ENCODE measurements at regions not wholly inside any gene's neighbourhood (a gene's known extent, or its start where the extent isn't known, plus 50 kb on each side); places are given as distances from the start of the nearest gene placed in this dataset.

- FAIRE-seq (no peak), DNase-seq (peak in 1 of 5 donors; percentile 19)
- Histone ChIP-seq H3K27me3 (ENCODE audit: control insufficient read depth, insufficient read depth, low read length) (no peaks in the 10 kb centered on the region), H3K27ac (ENCODE audit: low read depth in 2 of 2, low read length in 2 of 2) (no peak overlapping the region), H3K9ac (ENCODE audit: low read length in 3 of 3) (no peak overlapping the region), H3K9me3 (ENCODE audit: control insufficient read depth in 2 of 3, insufficient read depth in 1 of 3, low read length in 3 of 3) (no peaks in the 10 kb centered on the region), H3K4me3 (ENCODE audit: low read length in 3 of 3) (no peak overlapping the region), H3K36me3 (ENCODE audit: control insufficient read depth in 2 of 3, insufficient read depth in 3 of 3, low read length in 3 of 3) (no peaks in the 10 kb centered on the region), H3K4me1 (ENCODE audit: control insufficient read depth in 2 of 3, insufficient read depth in 2 of 3, low read depth in 1 of 3, low read length in 3 of 3) (no peaks in the 10 kb centered on the region)
- TF ChIP-seq CTCF (IDR thresholded peaks at IDR 0.05; ENCODE audit: borderline replicate concordance, extremely low read depth, insufficient read depth), result no peak
- intact Hi-C loops (cut with DNase I), result no loop called here
Measured at GRCh38 chr4:134309715-134310114, 108.1 kb upstream of the PABPC4L start.

- Histone ChIP-seq H3K27me3 (ENCODE audit: control insufficient read depth, insufficient read depth, low read length) (no peaks in the 10 kb centered on the region), H3K27ac (ENCODE audit: low read depth in 2 of 2, low read length in 2 of 2) (no peak overlapping the region), H3K4me3 (ENCODE audit: low read length in 3 of 3) (no peak overlapping the region), H3K9ac (ENCODE audit: low read length in 3 of 3) (no peak overlapping the region), H3K36me3 (ENCODE audit: control insufficient read depth in 2 of 3, insufficient read depth in 3 of 3, low read length in 3 of 3) (no peaks in the 10 kb centered on the region), H3K9me3 (ENCODE audit: control insufficient read depth in 2 of 3, insufficient read depth in 1 of 3, low read length in 3 of 3) (no peaks in the 10 kb centered on the region), H3K4me1 (ENCODE audit: control insufficient read depth in 2 of 3, insufficient read depth in 2 of 3, low read depth in 1 of 3, low read length in 3 of 3) (no peaks in the 10 kb centered on the region)
- FAIRE-seq (no peak), DNase-seq (peak in 1 of 5 donors; percentile 18)
- intact Hi-C loops (cut with DNase I), result no loop called here
- no peak for TF ChIP-seq CTCF (IDR thresholded peaks at IDR 0.05; ENCODE audit: borderline replicate concordance, extremely low read depth, insufficient read depth)
Measured at GRCh38 chr4:134308910-134309309, 107.3 kb upstream of the PABPC4L start.

- Histone ChIP-seq H3K9ac (ENCODE audit: low read length in 3 of 3) (no peak overlapping the region), H3K9me3 (ENCODE audit: control insufficient read depth in 2 of 3, insufficient read depth in 1 of 3, low read length in 3 of 3) (peaks cover 0 to 7% (median 0%) of the 10 kb centered on the region in 3 donors), H3K36me3 (ENCODE audit: control insufficient read depth in 2 of 3, insufficient read depth in 3 of 3, low read length in 3 of 3) (no peaks in the 10 kb centered on the region), H3K27ac (ENCODE audit: low read depth in 2 of 2, low read length in 2 of 2) (no peak overlapping the region), H3K4me3 (ENCODE audit: low read length in 3 of 3) (no peak overlapping the region), H3K4me1 (ENCODE audit: control insufficient read depth in 2 of 3, insufficient read depth in 2 of 3, low read depth in 1 of 3, low read length in 3 of 3) (no peaks in the 10 kb centered on the region), H3K27me3 (ENCODE audit: control insufficient read depth, insufficient read depth, low read length) (no peaks in the 10 kb centered on the region)
- DNase-seq (no peak), FAIRE-seq (no peak)
- intact Hi-C loops (cut with DNase I), result no loop called here
- TF ChIP-seq CTCF (IDR thresholded peaks at IDR 0.05; ENCODE audit: borderline replicate concordance, extremely low read depth, insufficient read depth), result no peak
Measured at GRCh38 chr4:134298313-134298712, 96.7 kb upstream of the PABPC4L start.

GRCh38 chr4:134297765-134298164 lies 96.2 kb upstream of the PABPC4L start:
- no peaks in the 10 kb centered on the region for H3K36me3 ChIP-seq (ENCODE audit: control insufficient read depth in 2 of 3, insufficient read depth in 3 of 3, low read length in 3 of 3)
- peaks cover 0 to 7% (median 0%) of the 10 kb centered on the region in 3 donors for H3K9me3 ChIP-seq (ENCODE audit: control insufficient read depth in 2 of 3, insufficient read depth in 1 of 3, low read length in 3 of 3)
- no peak overlapping the region for H3K9ac ChIP-seq (ENCODE audit: low read length in 3 of 3)
- H3K27me3 ChIP-seq (ENCODE audit: control insufficient read depth, insufficient read depth, low read length), result no peaks in the 10 kb centered on the region
- FAIRE-seq (no peak), DNase-seq (no peak)
- intact Hi-C loops (cut with DNase I), result no loop called here
- no peaks in the 10 kb centered on the region for H3K4me1 ChIP-seq (ENCODE audit: control insufficient read depth in 2 of 3, insufficient read depth in 2 of 3, low read depth in 1 of 3, low read length in 3 of 3)
- H3K27ac ChIP-seq (ENCODE audit: low read depth in 2 of 2, low read length in 2 of 2), result no peak overlapping the region
- no peak for TF ChIP-seq CTCF (IDR thresholded peaks at IDR 0.05; ENCODE audit: borderline replicate concordance, extremely low read depth, insufficient read depth)
- no peak overlapping the region for H3K4me3 ChIP-seq (ENCODE audit: low read length in 3 of 3)
